Transverse colon (tissue), 4 donors: ENCODE measurements at regions not wholly inside any gene's neighbourhood (a gene's known extent, or its start where the extent isn't known, plus 50 kb on each side); places are given as distances from the start of the nearest gene placed in this dataset.

Experiments used
- DNase-seq: peaks from one replicate; pipeline ENCODE4 v3.0.0-alpha.2; 2019
- H3K27ac ChIP-seq, 4 donors: fragments of 200-600 bp; sonication (generic); 2 replicates each; pipeline ENCODE4 v1.5.1; 2016 to 2018; ENCODE audit warnings: inconsistent platforms in 4 of 4
- H3K27me3 ChIP-seq: fragments of 200-600 bp; sonication (generic); 2 replicates; pipeline ENCODE4 v1.5.1; 2017; ENCODE audit warnings: inconsistent platforms
- H3K36me3 ChIP-seq, 4 donors: fragments of 200-600 bp; sonication (generic); 2 replicates each; pipeline ENCODE4 v1.5.1; 2017 to 2019; ENCODE audit warnings: inconsistent platforms in 4 of 4
- H3K4me1 ChIP-seq, 4 donors: fragments of 200-600 bp; sonication (generic); 2 replicates each; pipeline ENCODE4 v1.5.1; 2017 to 2020; ENCODE audit warnings: inconsistent platforms in 4 of 4
- H3K4me3 ChIP-seq, 4 donors: fragments of 200-600 bp; sonication (generic); 1 replicate in 1 of 4; 2 replicates in 3 of 4; pipeline versions ENCODE4 v1.5.1 to v1.6.1; 2017 to 2019; ENCODE audit warnings: inconsistent platforms in 4 of 4
- H3K9me3 ChIP-seq, 2 donors: fragments of 200-600 bp; sonication (generic); 2 replicates each; pipeline ENCODE4 v1.5.1; 2017 to 2019; ENCODE audit warnings: inconsistent platforms in 2 of 2
- CTCF ChIP-seq, 5 experiments: fragments of 200-600 bp in 3 of 5; fragments of 450-650 bp in 2 of 5; sonication (generic) in 3 of 5; IDR thresholded peaks; 1 replicate in 2 of 5; 2 replicates in 3 of 5; pipeline ENCODE4 v1.5.1; 2016 to 2017; ENCODE audit warnings: antibody characterized with exemption in 5 of 5, inconsistent platforms in 3 of 5, mild to moderate bottlenecking in 2 of 5, moderate library complexity in 1 of 5
- EP300 ChIP-seq: sonication (generic); formaldehyde crosslinking; IDR thresholded peaks from one replicate; pipeline ENCODE4 v1.6.1; 2017; ENCODE audit warnings: antibody characterized with exemption, low read depth
- POLR2A ChIP-seq: fragments of 450-650 bp; IDR thresholded peaks from one replicate; pipeline ENCODE4 v1.6.1; 2016; ENCODE audit warnings: antibody characterized with exemption, mild to moderate bottlenecking, moderate library complexity
- POLR2AphosphoS5 ChIP-seq, 3 donors: sonication (generic); formaldehyde crosslinking; IDR thresholded peaks; one replicate each; pipeline ENCODE4 v1.6.1; 2016; ENCODE audit warnings: antibody characterized with exemption in 3 of 3
- WGBS, 2 donors: methylation state at CpG; one replicate each; pipeline ENCODE4 v1.1.5; 2018; ENCODE audit warnings: low coverage in 1 of 2; 5-methylcytosine and 5-hydroxymethylcytosine counted together
- in situ Hi-C, 4 donors: fragments of 200-750 bp; cut with MboI; loops; one replicate each; pipeline versions ENCODE4 v1.15.0 to v1.15.1; 2017; ENCODE audit warnings: low sequenced_read_pairs in 3 of 4, low pct_ligation_motif_present in 1 of 4, low pct_unique_long_range_greater_than_20kb in 1 of 4
- intact Hi-C: fragments of 100-400 bp; cut with DNase I; formaldehyde crosslinking; loops from one replicate; pipeline ENCODE4 v1.15.1; 2023; ENCODE audit warnings: low total_unique reads

- no peaks in the 10 kb centered on the region for H3K9me3 ChIP-seq
- TF ChIP-seq POLR2AphosphoS5 (IDR thresholded peaks at IDR 0.05) (no peak), POLR2A (no peak), CTCF (IDR thresholded peaks at IDR 0.05) (no peak), EP300 (no peak)
- no peaks in the 10 kb centered on the region for H3K27me3 ChIP-seq
- peaks cover 0 to 9% (median 2%) of the 10 kb centered on the region in 4 donors for H3K4me1 ChIP-seq
- in situ Hi-C loops (no loop called here), intact Hi-C loops (no loop called here)
- no peak overlapping the region for H3K27ac ChIP-seq
- DNase-seq: peak; percentile 33
- WGBS, 2 donors: 20 to 46% methylated on average over 2 to 4 of the region's 4 CpGs
- no peak overlapping the region for H3K4me3 ChIP-seq
- no peaks in the 10 kb centered on the region for H3K36me3 ChIP-seq
Observed at GRCh38 chrX:128929271-128930057, 593.8 kb downstream of the SMARCA1 start.

DNA sequence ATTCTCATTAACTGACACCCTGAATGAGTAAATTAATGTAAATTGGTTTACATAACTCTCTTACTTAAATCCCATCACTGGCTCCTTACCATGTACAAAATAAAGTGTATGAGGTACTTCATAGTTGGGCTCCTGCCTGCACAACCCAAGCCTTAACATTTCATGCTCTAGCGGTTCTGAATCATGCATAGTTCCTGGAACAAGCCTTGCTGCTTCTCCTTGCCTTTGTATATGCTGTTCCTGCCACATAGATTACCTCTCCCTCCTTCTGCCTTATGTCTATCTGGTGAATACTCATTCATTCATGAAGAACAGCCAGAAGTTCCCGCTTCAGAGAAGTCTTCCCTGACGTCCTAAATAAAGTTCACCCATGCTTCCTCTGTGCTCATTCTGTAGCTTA lies 594.7 kb downstream of the SMARCA1 start:
- no peak for DNase-seq
- TF ChIP-seq POLR2A (no peak), POLR2AphosphoS5 (IDR thresholded peaks at IDR 0.05) (peak in 1 of 3 donors; percentile 10)
- Histone ChIP-seq H3K27me3 (no peaks in the 10 kb centered on the region), H3K4me3 (no peak overlapping the region), H3K27ac (no peak overlapping the region), H3K9me3 (no peaks in the 10 kb centered on the region), H3K4me1 (peaks cover 0 to 9% (median 2%) of the 10 kb centered on the region in 4 donors), H3K36me3 (no peaks in the 10 kb centered on the region)
- 20 to 27% methylated on average over 1 to 3 of the region's 3 CpGs for WGBS, 2 donors
- intact Hi-C loops: no loop called here
- in situ Hi-C loops: no loop called here

DNA sequence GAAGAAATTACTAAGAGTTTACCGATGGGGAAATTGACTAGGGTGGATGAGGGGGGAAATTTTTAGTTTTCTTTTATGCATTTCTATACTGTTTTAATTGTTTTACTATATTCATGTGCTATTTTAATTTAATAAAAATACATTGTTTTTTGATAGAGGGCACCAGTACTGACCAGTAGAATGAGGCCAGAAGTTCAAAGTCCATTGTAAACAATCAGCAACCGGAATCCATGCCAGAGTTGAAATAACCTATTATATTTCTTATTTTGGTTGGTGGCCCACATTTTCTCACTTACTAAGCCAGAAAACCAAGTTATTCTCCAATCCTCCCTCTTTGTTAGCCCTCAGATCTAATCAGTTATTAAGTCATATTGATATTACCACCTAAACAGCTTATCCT lies 595.9 kb downstream of the SMARCA1 start:
- in situ Hi-C loops: no loop called here
- H3K4me3 ChIP-seq: no peak overlapping the region
- peaks cover 0 to 9% (median 2%) of the 10 kb centered on the region in 4 donors for H3K4me1 ChIP-seq
- H3K36me3 ChIP-seq: no peaks in the 10 kb centered on the region
- H3K27me3 ChIP-seq: no peaks in the 10 kb centered on the region
- no peaks in the 10 kb centered on the region for H3K9me3 ChIP-seq
- TF ChIP-seq CTCF (IDR thresholded peaks at IDR 0.05) (no peak), EP300 (no peak), POLR2A (no peak), POLR2AphosphoS5 (IDR thresholded peaks at IDR 0.05) (no peak)
- WGBS, 2 donors: 82% methylated on average over 2 of the region's 2 CpGs; no CpG with 5 or more reads in 1 of the 2 donors
- H3K27ac ChIP-seq: no peak overlapping the region
- DNase-seq: no peak
- intact Hi-C loops: no loop called here

DNA sequence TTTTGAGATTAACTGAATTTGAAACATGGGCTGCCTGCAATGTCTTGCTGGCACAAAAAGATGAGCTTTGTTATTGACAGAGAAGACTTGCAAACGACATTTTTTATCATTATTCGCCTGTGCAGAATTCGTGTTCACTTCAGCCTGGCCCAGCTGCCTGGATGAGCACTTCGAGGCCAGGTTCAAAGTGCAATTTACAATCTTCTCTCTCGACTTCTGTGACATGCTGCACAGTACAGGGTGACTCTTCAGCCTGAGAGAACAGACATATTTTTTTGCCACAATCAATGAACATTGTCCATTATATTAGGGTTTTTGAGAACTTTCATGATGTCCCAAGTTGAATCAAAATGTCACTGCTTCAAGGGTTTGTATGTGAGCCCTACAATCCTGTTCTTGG lies 616.5 kb downstream of the SMARCA1 start:
- WGBS, 2 donors: 43 to 66% methylated on average over 5 of the region's 5 CpGs
- no peaks in the 10 kb centered on the region for H3K4me1 ChIP-seq
- TF ChIP-seq EP300: no peak
- no peak for TF ChIP-seq POLR2AphosphoS5 (IDR thresholded peaks at IDR 0.05)
- TF ChIP-seq POLR2A: no peak
- no peak for TF ChIP-seq CTCF (IDR thresholded peaks at IDR 0.05)
- intact Hi-C loops (no loop called here), in situ Hi-C loops (no loop called here)
- no peak overlapping the region for H3K27ac ChIP-seq
- DNase-seq: no peak
- no peaks in the 10 kb centered on the region for H3K9me3 ChIP-seq
- H3K27me3 ChIP-seq: no peaks in the 10 kb centered on the region
- H3K36me3 ChIP-seq: no peaks in the 10 kb centered on the region
- no peak overlapping the region for H3K4me3 ChIP-seq
